ENCODE measurements at regions not wholly inside any gene's neighbourhood (a gene's known extent, or its start where the extent isn't known, plus 50 kb on each side); places are given as distances from the start of the nearest gene placed in this dataset.

DNA sequence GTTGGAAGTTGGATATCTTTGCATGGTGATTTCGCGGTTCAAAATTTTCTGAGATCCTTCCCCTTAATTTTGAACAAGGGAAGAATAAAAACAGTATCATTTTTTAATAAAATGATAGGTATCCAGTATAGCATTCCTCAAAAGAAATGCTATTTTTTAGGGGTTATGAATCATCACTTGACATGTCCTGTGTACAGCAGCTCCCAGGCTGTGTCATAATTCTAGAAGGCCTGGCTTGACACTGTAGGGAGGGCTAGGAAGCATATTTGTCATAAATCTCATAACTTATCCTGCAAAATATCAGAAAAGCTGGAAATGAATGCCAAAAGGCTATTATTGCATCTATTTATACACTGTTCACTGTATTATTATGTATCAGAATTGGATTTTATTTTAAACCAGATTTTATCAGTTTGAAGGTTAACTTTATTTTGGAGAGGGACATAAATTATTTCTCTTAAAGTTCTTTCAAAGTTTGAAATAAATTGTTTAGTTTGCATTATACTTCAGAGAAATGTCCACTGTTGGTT is 539.1 kb upstream of the ROBO2 start:
- no peak for DNase-seq (ENCODE audit: low spot score)
- no peak for TF ChIP-seq CTCF (IDR thresholded peaks at IDR 0.05; ENCODE audit: extremely low read depth, missing control alignments)

- TF ChIP-seq CTCF (IDR thresholded peaks at IDR 0.05; ENCODE audit: extremely low read depth, missing control alignments) = no peak
- DNase-seq (ENCODE audit: low spot score) = no peak
Measured at GRCh38 chr3:76501315-76501714, 538.6 kb upstream of the ROBO2 start.

DNA sequence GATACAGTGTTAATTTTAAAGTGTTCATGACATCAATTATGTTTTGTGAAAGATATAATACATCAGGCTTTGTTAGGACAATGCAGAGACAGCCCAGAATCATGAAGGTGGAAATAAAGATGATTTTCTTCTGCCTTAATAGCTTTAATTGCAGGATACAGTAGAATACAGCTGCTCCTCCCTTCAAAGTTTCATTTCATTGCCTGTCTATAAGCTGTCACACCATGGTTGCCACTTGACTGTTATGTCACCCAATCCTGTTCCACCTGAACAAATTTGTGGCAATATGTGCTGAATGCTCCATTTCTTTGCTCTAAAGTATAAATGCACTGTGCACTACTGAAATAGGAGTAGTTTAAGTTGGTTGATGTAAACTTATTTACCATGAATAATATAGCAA is 537.8 kb upstream of the ROBO2 start:
- no peak for TF ChIP-seq CTCF (IDR thresholded peaks at IDR 0.05; ENCODE audit: extremely low read depth, missing control alignments)
- DNase-seq (ENCODE audit: low spot score) = no peak

DNA sequence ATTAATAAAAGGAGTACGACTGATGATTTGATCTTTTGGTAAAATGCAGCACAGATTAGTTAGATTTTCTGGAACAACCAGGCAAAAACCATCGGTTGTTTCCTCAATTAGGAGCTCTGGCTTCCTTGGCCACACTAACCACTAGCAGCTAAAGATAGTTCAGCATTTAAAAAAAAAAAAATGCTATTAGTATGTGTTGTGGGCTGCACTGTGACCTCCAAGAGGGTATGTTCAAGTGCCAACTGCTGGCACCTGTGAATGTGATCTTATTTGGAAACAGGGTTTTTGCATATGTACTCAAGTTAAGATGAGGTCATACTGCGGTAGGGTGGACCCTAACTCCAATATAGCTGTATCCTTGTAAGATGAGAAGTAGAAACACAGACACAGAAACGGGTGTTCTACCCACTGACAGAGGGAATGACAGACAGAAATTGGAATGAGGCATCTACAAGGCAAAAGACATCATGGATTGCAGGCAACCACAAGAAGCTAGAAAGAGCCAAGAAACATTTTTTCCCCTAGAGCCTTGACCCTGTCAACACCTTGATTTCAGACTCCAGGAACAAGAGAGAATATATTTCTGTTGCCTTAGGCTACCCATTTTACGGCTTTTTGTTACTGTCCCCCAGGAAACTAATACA is 534.6 kb upstream of the ROBO2 start:
- TF ChIP-seq CTCF (IDR thresholded peaks at IDR 0.05; ENCODE audit: extremely low read depth, missing control alignments) = no peak

DNA sequence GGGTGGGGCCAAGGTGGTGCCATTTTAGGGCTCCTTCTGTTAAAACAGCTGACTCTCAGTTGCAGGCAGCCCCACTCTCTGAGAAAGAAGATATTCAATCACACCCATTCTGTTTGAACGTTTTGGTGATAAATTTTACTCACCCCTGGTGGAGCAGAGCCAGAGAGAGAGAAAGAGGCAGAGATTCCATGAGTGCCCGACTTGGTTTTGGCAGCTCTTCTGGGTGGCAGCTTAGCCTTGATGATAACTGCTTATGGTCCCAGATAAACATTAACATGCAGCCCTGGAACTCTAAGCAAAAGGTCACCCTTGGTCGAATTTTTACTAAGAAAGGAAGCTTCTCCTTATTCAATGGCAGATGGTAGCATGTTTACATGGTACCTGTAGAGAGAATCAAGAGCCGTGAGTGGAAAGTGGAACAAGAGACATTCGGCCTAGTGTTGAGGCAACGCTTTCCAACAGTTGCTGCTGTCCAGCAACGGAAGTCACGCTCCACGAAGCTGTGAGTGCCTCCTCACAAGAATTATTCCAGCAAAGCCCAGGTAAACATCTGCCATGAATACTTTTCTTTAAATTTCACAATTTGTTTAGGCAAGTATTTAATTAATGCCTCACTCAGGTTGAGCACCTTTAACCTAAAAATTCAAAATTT is 530.6 kb upstream of the ROBO2 start:
- DNase-seq (ENCODE audit: low spot score) = no peak
- no peak for TF ChIP-seq CTCF (IDR thresholded peaks at IDR 0.05; ENCODE audit: extremely low read depth, missing control alignments)

More for the DNA sequence above, 534.6 kb upstream of the ROBO2 start:
- no peak for DNase-seq (ENCODE audit: low spot score)

DNA sequence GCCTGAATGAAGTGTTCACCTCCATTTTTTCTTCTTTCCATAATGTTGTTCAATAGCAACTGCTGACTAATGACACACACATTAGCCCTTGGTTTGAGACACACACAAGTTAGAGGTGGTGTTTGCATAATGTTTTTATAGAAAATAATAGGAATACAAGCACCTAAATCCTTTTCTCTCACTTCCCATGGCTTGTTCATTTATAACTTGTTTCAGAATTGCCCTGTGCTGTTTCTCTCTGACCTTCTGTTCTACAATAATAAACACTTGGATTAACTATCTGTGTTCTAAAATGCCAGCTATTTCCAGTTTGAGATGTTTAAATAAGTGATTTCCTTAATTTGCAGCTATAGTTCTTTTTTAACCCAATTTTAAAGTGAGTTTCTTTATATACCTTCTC is 525.1 kb upstream of the ROBO2 start:
- TF ChIP-seq CTCF (IDR thresholded peaks at IDR 0.05; ENCODE audit: extremely low read depth, missing control alignments) = no peak
- no peak for DNase-seq (ENCODE audit: low spot score)

DNA sequence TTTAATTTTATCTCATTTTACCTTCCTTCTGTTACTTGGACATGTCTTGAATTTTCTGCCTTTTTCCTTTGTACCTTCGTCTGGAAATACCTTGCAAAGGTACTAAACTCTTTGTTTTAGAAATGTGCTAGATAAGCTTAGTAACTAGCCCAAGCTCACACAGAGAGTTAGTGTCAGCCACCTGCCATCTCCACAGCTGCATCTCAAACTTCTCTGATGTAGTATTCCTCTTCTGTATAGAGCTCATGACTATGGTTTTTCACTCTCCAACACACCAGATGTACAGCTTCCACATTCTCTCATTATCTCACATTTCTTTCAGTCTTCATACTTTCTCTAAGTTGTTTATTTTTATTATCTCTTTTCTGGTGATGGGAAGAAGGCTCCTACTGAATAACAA is 516.6 kb upstream of the ROBO2 start:
- DNase-seq (ENCODE audit: low spot score) = no peak
- TF ChIP-seq CTCF (IDR thresholded peaks at IDR 0.05; ENCODE audit: extremely low read depth, missing control alignments) = no peak

Measured in GM20000 (cell line).